NCI-H187 (cell line): ENCODE measurements at regions not wholly inside any gene's neighbourhood (a gene's known extent, or its start where the extent isn't known, plus 50 kb on each side); places are given as distances from the start of the nearest gene placed in this dataset.

Experiments
- DNase-seq, 2 experiments: peaks; one replicate each; lab custom pipeline; 2025; lab: John Stamatoyannopoulos, UW

GRCh38 chr20:6831461-6831860 lies 64.0 kb downstream of the BMP2 start:
- no peak for DNase-seq

- DNase-seq, result no peak
These were observed 65.3 kb downstream of the BMP2 start for GRCh38 chr20:6832811-6833210.

- DNase-seq, result no peak
These were observed 68.1 kb downstream of the BMP2 start for GRCh38 chr20:6835609-6836008.

- no peak for DNase-seq
These were observed 69.4 kb downstream of the BMP2 start for GRCh38 chr20:6836821-6837374.

GRCh38 chr20:6837730-6838129 lies 70.2 kb downstream of the BMP2 start:
- no peak for DNase-seq

GRCh38 chr20:6838181-6838826 lies 70.8 kb downstream of the BMP2 start:
- DNase-seq, result no peak

GRCh38 chr20:6841128-6841527 lies 73.6 kb downstream of the BMP2 start:
- DNase-seq, result no peak

GRCh38 chr20:6845141-6845540 lies 77.7 kb downstream of the BMP2 start:
- DNase-seq, result no peak

- no peak for DNase-seq
These were observed 80.6 kb downstream of the BMP2 start for GRCh38 chr20:6848041-6848440.

GRCh38 chr20:6848992-6849391 lies 81.5 kb downstream of the BMP2 start:
- DNase-seq, result no peak

GRCh38 chr20:6851136-6851535 lies 83.7 kb downstream of the BMP2 start:
- no peak for DNase-seq

- DNase-seq, result no peak
These were observed 85.0 kb downstream of the BMP2 start for GRCh38 chr20:6852478-6852877.

- no peak for DNase-seq
These were observed 87.6 kb downstream of the BMP2 start for GRCh38 chr20:6855104-6855503.

- DNase-seq, result no peak
These were observed 88.3 kb downstream of the BMP2 start for GRCh38 chr20:6855796-6856195.

GRCh38 chr20:6857927-6858326 lies 90.4 kb downstream of the BMP2 start:
- no peak for DNase-seq

GRCh38 chr20:6863355-6863754 lies 95.9 kb downstream of the BMP2 start:
- DNase-seq, result no peak

- DNase-seq, result no peak
These were observed 96.3 kb downstream of the BMP2 start for GRCh38 chr20:6863798-6864201.

- DNase-seq, result no peak
These were observed 97.3 kb downstream of the BMP2 start for GRCh38 chr20:6864740-6865139.

GRCh38 chr20:6866741-6867140 lies 99.3 kb downstream of the BMP2 start:
- DNase-seq, result no peak

GRCh38 chr20:6868861-6869260 lies 101.4 kb downstream of the BMP2 start:
- DNase-seq, result no peak

GRCh38 chr20:6870559-6870958 lies 103.1 kb downstream of the BMP2 start:
- DNase-seq, result no peak

GRCh38 chr20:6877633-6878032 lies 110.1 kb downstream of the BMP2 start:
- no peak for DNase-seq

GRCh38 chr20:6882561-6883291 lies 115.2 kb downstream of the BMP2 start:
- DNase-seq, result no peak

GRCh38 chr20:6884114-6884513 lies 116.6 kb downstream of the BMP2 start:
- no peak for DNase-seq
